ENCODE measurements at regions not wholly inside any gene's neighbourhood (a gene's known extent, or its start where the extent isn't known, plus 50 kb on each side); places are given as distances from the start of the nearest gene placed in this dataset.

DNA sequence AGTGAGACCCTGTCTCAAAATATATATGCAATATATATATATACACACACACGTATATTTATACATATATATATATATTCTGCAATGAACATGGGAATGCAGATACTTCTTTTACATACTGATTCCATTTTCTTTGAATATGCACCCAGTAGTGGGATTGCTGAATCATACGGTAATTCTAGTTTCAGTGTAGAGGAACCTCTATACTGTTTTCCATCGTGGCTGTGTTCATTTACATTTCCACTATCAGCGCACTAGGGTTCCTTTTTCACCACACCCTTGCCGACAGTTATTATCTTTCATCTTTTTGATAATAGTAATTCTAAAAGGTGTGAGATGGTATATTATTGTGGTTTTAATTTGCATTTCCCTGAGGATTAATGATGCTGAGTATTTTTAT is 52.3 kb upstream of the SLC39A10 start (continued):
- TF ChIP-seq ZBTB33 (IDR thresholded peaks at IDR 0.05; ENCODE audit: extremely low read depth, insufficient replicate concordance, low read length) = no peak
- TF ChIP-seq, protein P1, sequence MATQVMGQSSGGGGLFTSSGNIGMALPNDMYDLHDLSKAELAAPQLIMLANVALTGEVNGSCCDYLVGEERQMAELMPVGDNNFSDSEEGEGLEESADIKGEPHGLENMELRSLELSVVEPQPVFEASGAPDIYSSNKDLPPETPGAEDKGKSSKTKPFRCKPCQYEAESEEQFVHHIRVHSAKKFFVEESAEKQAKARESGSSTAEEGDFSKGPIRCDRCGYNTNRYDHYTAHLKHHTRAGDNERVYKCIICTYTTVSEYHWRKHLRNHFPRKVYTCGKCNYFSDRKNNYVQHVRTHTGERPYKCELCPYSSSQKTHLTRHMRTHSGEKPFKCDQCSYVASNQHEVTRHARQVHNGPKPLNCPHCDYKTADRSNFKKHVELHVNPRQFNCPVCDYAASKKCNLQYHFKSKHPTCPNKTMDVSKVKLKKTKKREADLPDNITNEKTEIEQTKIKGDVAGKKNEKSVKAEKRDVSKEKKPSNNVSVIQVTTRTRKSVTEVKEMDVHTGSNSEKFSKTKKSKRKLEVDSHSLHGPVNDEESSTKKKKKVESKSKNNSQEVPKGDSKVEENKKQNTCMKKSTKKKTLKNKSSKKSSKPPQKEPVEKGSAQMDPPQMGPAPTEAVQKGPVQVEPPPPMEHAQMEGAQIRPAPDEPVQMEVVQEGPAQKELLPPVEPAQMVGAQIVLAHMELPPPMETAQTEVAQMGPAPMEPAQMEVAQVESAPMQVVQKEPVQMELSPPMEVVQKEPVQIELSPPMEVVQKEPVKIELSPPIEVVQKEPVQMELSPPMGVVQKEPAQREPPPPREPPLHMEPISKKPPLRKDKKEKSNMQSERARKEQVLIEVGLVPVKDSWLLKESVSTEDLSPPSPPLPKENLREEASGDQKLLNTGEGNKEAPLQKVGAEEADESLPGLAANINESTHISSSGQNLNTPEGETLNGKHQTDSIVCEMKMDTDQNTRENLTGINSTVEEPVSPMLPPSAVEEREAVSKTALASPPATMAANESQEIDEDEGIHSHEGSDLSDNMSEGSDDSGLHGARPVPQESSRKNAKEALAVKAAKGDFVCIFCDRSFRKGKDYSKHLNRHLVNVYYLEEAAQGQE (IDR thresholded peaks at IDR 0.05; ENCODE audit: low read depth) = no peak

GRCh38 chr2:195603998-195604397 is 53.0 kb upstream of the SLC39A10 start:
- intact Hi-C loops (cut with micrococcal nuclease) = no loop called here
- no TSS peak for BruUV-seq (replicated peaks)
- Histone ChIP-seq H3K36me3 (ENCODE audit: control insufficient read depth in 1 of 2, insufficient read depth in 2 of 2, low read length in 2 of 2) (no peaks in the 10 kb centered on the region), H2AFZ (ENCODE audit: low read depth, low read length, poor library complexity, severe bottlenecking) (no peak overlapping the region), H3K4me1 (ENCODE audit: control insufficient read depth in 1 of 2, insufficient read depth in 2 of 2, low read length in 2 of 2) (no peaks in the 10 kb centered on the region), H3K4me2 (ENCODE audit: low read length) (no peak overlapping the region), H3K9ac (ENCODE audit: low read length) (no peak overlapping the region), H3K4me3 (replicated peaks in 1 of 2; ENCODE audit: low read depth in 1 of 2, low read length in 2 of 2) (no peak overlapping the region), H3K27ac (ENCODE audit: low read depth, low read length) (no peak overlapping the region), H4K20me1 (ENCODE audit: insufficient read depth) (no peaks in the 10 kb centered on the region), H3K9me2 (ENCODE audit: insufficient read depth) (no peaks in the 10 kb centered on the region), H3K9me3 (ENCODE audit: control insufficient read depth in 1 of 2, insufficient read depth in 1 of 2, low read depth in 1 of 2, low read length in 2 of 2) (no peaks in the 10 kb centered on the region), H3K27me3 (ENCODE audit: insufficient read depth, low read length) (no peaks in the 10 kb centered on the region), H3K79me2 (ENCODE audit: insufficient read depth, low read length) (no peaks in the 10 kb centered on the region)
- ATAC-seq (no peak), DNase-seq (ENCODE audit: low read depth, low spot score) (no peak)
- ChIA-PET RAD21 (ENCODE audit: low non-redundant PET in 1 of 2, low total read pairs in 2 of 2, uncharacterized antibody in 2 of 2, unreplicated experiment in 2 of 2) (no interaction called here), CTCF (no interaction called here), POLR2A (no interaction called here)
- TF ChIP-seq EZH2 (IDR thresholded peaks at IDR 0.05) (no peak), SRF (IDR thresholded peaks at IDR 0.05; ENCODE audit: low read depth) (no peak), ZBTB33 (IDR thresholded peaks at IDR 0.05; ENCODE audit: extremely low read depth, insufficient replicate concordance, low read length) (no peak), POLR2AphosphoS5 (IDR thresholded peaks at IDR 0.05; ENCODE audit: low read depth, low read length) (no peak), JUND (IDR thresholded peaks at IDR 0.05) (no peak), ZFX (IDR thresholded peaks at IDR 0.05) (no peak), SIN3A (IDR thresholded peaks at IDR 0.05; ENCODE audit: low read depth) (no peak), CEBPB (IDR thresholded peaks at IDR 0.05; ENCODE audit: low read depth) (no peak), SP1 (IDR thresholded peaks at IDR 0.05; ENCODE audit: low read depth) (no peak)
- TF ChIP-seq, protein P1 (IDR thresholded peaks at IDR 0.05; ENCODE audit: low read depth) = no peak

Measured in HCT116 (cell line).